Left lobe of liver (tissue), 2 donors: ENCODE measurements at regions not wholly inside any gene's neighbourhood (a gene's known extent, or its start where the extent isn't known, plus 50 kb on each side); places are given as distances from the start of the nearest gene placed in this dataset.

ENCODE experiments used
- ATAC-seq: fragments of 200-7000 bp; cut with Tn5 transposase; one replicate; pipeline ENCODE4 v1.9.1; 2020; ENCODE audit warnings: mild to moderate bottlenecking, moderate library complexity
- DNase-seq: peaks from one replicate; pipeline ENCODE4 v3.0.0-alpha.2; 2020; ENCODE audit warnings: low spot score
- donor health status: DM: no; HTN: no; CAD: no; lungs with moderate emphysema.
- donor health status: DM: no; HTN: yes; CAD: no.

- no peak for DNase-seq
- ATAC-seq: no peak
Observed at GRCh38 chr20:39862470-39862891, 826.6 kb downstream of the MAFB start.

GRCh38 chr20:39861381-39861780 lies 827.7 kb downstream of the MAFB start:
- DNase-seq (no peak), ATAC-seq (no peak)

- ATAC-seq: no peak
Observed at GRCh38 chr20:39857835-39858234, 831.2 kb downstream of the MAFB start.

GRCh38 chr20:39857187-39857586 lies 831.8 kb downstream of the MAFB start:
- no peak for ATAC-seq
- DNase-seq: no peak

More at GRCh38 chr20:39857835-39858234, 831.2 kb downstream of the MAFB start:
- no peak for DNase-seq

- no peak for ATAC-seq
- no peak for DNase-seq
Observed at GRCh38 chr20:39855799-39856198, 833.2 kb downstream of the MAFB start.

GRCh38 chr20:39855056-39855455 lies 834.0 kb downstream of the MAFB start:
- ATAC-seq (no peak), DNase-seq (no peak)

GRCh38 chr20:39853636-39854035 lies 835.4 kb downstream of the MAFB start:
- DNase-seq (no peak), ATAC-seq (no peak)

- DNase-seq: no peak
- no peak for ATAC-seq
Observed at GRCh38 chr20:39853050-39853449, 836.0 kb downstream of the MAFB start.

GRCh38 chr20:39851459-39851858 lies 837.6 kb downstream of the MAFB start:
- ATAC-seq (no peak), DNase-seq (no peak)

GRCh38 chr20:39850821-39851330 lies 838.2 kb downstream of the MAFB start:
- DNase-seq (no peak), ATAC-seq (no peak)

- ATAC-seq: no peak
- no peak for DNase-seq
Observed at GRCh38 chr20:39850246-39850645, 838.8 kb downstream of the MAFB start.

- peak; percentile 48 for DNase-seq
- peak; percentile 56 for ATAC-seq
Observed at GRCh38 chr20:39849664-39850063, 839.4 kb downstream of the MAFB start.

GRCh38 chr20:39849171-39849570 lies 839.9 kb downstream of the MAFB start:
- DNase-seq (no peak), ATAC-seq (no peak)

GRCh38 chr20:39839399-39840119 lies 849.5 kb downstream of the MAFB start:
- no peak for DNase-seq
- peak; percentile 31 for ATAC-seq

- DNase-seq (no peak), ATAC-seq (no peak)
Observed at GRCh38 chr20:39837561-39837960, 851.5 kb downstream of the MAFB start.

GRCh38 chr20:39835130-39835842 lies 853.8 kb downstream of the MAFB start:
- ATAC-seq: no peak
- DNase-seq: no peak

GRCh38 chr20:39830903-39831302 lies 858.1 kb downstream of the MAFB start:
- ATAC-seq (no peak), DNase-seq (no peak)

- no peak for DNase-seq
- no peak for ATAC-seq
Observed at GRCh38 chr20:39829661-39830060, 859.4 kb downstream of the MAFB start.

GRCh38 chr20:39829256-39829655 lies 859.8 kb downstream of the MAFB start:
- DNase-seq (no peak), ATAC-seq (no peak)

GRCh38 chr20:39825950-39826349 lies 863.1 kb downstream of the MAFB start:
- ATAC-seq (no peak), DNase-seq (no peak)

GRCh38 chr20:39825524-39825923 lies 863.4 kb downstream of the DHX35 start:
- ATAC-seq: no peak
- DNase-seq: no peak

- DNase-seq (no peak), ATAC-seq (no peak)
Observed at GRCh38 chr20:39823224-39823623, 861.1 kb downstream of the DHX35 start.
